Anterior cingulate cortex (tissue), 58 donors: ENCODE measurements at regions not wholly inside any gene's neighbourhood (a gene's known extent, or its start where the extent isn't known, plus 50 kb on each side); places are given as distances from the start of the nearest gene placed in this dataset.

ENCODE experiments used
- DNase-seq, 58 donors: peaks; one replicate each; lab custom pipeline; 2025; lab: John Stamatoyannopoulos, UW

DNA sequence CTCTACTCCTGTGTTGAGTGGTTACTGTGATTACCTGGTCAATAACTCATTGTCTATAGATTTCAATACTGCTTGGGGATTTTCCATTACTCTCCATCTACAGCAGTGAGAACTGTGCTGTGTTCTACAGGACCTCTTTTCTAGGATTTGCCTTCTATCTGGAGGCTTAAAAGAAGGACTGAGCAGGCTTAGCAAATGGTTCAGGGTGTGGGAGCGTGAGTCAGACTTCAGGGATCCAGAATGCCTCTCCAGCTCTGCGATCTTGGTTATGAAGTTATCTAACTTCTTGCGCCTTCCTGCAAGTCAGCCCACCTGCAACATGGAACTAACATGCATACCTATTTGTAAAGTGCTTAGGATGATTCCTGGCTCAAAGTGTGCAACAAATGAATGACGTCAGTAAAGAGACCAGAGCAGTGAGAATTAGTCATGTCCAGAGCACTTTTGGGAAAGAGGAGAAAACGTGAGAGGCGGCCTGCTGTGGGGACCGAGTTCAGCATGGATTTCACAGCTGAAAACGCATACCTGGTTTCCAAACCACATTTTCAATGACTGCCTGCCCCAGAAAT, 610.1 kb upstream of the CDH4 start:
- DNase-seq, result no peak

DNA sequence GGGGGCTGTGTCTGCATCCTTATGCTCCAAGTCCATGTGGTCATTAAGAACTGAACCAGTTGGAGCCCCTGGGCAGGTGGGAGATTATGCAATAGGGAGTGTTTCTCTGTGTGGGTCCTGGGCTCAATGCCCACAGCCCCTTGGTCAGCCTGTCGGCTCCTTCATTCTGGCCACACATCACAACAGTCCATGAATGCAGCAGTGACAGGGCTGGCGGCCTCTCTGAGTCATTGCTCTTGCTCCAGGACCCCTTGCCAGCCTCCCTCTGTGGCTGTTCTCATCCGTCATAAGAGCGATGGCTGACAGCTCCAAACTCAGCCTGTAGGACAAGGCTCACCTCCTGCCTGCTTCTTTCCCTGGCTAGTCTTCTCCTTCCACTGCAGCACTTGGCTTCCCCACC, 609.5 kb upstream of the CDH4 start:
- peak in 2 of 58 donors; percentile 1 for DNase-seq

DNA sequence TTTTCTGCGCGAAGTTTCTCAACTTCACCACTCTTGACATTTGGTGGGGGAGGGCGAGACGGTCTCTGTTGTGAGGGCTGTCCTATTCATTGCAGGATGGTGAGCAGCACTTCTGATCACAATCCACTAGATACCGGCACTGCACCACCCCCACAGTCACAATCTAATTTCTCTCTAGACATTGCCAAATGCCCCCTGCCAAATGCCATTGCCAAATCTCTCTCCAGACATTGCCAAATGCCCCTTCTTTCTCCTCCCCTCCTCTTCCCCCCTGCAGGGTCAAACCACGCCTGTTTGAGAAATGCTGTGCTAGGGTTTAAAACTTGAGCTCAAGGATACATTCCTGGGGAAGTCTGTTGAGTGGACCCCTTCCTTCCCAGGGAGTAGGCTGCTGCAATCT, 603.5 kb upstream of the CDH4 start:
- no peak for DNase-seq

DNA sequence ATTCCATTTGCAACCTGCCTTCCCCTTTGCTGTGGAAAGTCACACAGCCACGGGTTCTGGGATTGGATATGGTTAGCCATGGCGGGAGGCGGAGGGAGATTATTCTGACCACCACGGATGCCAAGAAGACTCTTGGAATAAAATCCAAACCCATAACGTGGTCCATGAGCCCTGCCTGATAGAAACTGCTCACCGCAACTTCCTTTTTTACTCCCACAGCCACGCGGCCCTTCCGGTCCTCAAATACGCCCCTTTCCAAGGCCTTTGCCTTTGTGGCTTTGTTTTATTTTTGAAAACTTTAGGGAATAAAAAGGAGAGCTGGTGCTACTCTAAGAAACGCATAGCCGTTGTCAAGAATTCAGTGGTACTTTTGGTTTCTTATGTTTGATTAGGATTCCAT, 602.5 kb upstream of the CDH4 start:
- DNase-seq, result no peak

DNA sequence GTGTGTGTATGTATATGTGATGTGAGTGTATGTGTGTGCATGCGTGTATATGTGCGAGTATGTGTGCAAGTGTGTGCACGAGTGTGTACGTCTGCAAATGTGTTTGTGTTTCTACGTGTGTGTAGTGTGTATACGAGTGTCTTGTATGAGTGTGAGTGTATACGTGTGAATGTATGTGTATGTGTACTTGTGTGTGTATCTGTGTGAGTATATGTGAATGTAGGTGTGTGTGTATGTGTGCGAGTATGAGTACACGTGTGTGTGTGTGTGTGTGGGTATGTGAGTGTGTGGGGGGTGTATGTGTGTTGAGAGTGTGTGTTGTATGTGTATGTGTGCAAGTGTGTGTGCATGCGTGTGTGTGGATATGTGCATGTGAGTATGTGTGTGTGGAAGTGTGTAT, 602.0 kb upstream of the CDH4 start:
- no peak for DNase-seq

DNA sequence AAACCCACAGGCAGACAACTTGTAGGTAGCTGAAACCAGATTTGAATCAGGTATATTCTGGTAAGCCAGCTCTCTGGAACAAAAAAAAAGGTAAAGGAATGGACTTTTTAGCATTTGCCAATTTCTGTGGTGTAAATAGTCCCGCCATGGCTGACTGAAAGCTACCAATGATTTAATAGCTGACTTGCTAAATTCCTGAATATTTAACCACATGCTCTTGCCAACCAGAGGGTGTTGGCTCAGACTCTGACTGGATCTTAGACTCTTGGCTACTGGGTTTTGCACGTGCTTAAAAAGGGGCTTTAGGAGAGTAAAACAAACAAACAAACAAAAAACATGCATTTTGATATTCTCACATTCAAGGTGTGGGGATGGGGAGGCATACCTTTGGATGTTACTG, 600.0 kb upstream of the CDH4 start:
- no peak for DNase-seq

DNA sequence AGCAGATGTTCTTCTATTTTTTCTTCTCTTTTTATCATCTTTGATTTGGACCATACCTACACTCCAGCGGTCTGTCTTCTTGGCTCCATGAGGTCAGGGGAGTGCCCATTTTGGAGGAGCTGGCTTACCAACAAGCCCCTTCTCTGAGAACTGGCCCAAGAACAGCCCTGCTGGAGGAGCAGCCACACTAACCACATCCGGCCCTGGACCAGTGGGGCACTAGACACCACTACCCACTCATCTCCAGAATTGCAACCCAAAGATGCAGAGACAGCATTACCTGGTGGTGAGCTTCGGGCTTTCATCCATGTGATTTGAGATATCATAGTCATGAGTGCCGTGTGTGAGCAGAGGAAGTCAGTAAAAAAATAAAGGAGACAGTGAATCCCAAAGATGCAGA, 599.4 kb upstream of the CDH4 start:
- DNase-seq, result no peak

DNA sequence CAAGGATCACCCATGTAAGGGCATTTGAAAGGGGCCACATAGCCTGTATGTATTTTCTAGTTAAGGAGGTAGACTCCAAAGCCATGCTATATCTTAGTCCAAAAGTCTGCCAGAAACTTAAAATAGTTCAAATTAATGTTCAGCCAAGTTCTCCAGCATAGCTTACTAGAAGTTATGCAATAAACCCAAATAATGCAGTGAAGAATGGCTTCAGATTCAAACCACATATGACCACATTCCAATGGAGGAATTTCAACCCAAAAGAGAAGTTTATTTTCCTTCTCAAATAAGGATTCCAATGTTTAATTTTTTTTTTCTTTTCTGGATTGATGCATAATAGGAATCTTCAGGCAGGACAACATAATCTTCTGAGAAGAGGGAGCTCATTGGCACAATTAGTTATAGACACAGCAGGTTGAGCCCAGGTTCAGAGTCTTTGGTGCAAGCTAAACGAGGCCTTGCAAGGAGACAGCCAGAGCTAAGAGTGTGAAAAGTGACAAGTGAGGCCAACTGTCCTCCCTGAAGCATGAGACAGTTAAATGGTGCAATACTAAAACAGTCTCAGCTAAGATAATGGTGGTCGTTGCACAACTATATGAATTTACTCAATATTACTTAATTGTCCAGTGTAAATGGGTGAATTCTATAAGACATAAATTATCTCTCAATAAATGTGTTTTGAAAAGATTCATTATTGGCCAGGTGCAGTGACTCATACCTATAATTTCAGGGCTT, 598.8 kb upstream of the CDH4 start:
- DNase-seq, result no peak

DNA sequence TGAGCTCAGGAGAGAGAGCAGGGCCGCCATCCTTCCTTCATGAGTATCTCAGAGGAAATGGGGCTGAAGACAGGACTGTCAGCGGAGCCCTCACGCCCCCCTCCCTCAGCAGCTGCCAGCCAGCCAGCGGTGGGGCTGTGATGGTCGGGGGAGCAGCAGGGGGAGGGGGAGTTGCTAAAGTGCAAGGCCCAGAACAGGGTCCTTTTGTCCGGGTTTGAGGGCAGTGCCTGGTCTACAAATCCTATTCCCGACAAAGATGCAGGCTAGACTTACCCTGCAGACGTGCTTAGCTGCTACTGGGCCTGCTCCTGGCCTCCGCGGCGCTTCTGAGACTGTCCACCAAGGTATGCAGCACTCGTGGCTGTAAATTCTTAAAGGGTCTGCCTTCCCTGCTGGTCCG, 593.4 kb upstream of the CDH4 start:
- no peak for DNase-seq

DNA sequence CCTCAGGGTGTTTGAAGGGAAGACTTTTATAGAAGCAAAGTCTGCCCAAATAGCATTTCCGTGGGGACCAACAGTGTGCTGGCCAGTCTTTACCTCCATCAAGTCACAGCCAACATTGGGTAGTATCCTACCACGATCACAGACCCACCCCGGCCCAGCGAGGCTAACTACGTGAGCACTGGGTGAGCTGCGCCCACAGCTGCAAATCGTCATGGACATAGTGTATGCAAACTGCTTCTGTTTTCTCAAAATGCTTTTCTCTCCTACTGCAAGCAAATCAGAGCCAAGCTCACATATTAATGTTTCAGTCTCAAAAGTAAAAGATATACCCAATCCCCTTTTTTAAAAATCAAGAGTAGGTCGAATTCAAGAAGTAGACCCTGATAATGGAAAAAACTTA, 592.8 kb upstream of the CDH4 start:
- DNase-seq, result no peak

DNA sequence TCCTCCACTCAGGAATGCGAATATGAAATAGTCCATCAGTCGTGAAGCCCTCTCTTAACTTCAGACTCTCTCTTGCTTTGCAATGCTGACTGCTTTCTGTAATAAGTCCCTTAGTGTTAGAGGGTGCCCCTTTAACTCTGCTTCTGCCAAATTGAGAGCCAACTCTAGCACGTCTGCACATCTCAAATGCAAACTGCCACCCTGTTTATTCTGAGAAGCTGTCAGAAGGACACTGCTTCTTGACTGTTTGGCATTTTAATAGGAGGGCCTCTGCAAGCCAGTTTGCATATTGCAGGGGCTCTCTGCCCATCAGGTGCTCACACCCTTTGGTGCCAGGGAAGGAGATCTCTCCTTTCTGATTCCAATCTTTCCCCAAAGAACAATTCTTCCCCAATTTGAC, 589.8 kb upstream of the CDH4 start:
- no peak for DNase-seq

DNA sequence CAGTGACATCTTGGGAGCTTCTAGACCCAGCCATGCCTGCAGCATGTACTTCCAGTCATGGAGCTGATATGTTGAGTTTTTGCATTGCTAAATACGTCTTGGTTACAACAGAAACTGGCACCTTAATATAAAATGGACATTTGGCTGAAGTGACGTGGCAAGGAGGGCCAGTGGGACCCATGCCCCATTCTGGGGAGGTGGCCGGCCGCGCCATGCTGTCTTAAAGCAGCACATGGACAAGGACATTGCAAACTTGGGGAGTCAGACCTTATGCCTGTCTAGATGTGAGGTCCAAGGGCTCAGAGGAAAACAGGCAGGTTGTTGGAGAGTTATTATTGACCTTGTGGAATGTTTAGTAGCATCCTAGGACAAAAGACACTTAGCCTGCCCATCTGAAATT, 588.0 kb upstream of the CDH4 start:
- no peak for DNase-seq

DNA sequence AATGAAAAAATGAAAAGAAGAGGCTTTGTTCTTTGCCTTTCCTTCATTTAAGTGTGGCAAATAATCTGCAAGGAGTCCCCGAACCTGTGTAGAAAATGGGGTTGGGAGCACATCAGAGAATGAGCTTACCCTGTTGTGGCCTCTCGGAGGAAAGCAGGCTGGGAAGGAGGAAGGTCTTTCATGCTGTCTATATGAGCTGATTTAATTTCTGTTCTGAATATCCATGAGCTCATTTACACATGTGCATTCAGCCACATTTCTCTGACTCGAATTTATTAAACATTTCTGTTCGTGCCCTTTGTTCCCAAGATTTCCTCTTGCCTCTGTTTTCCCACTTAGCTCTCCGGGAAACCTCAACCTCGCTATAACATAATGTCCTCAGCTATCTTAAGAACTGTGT, 584.4 kb upstream of the CDH4 start:
- no peak for DNase-seq

DNA sequence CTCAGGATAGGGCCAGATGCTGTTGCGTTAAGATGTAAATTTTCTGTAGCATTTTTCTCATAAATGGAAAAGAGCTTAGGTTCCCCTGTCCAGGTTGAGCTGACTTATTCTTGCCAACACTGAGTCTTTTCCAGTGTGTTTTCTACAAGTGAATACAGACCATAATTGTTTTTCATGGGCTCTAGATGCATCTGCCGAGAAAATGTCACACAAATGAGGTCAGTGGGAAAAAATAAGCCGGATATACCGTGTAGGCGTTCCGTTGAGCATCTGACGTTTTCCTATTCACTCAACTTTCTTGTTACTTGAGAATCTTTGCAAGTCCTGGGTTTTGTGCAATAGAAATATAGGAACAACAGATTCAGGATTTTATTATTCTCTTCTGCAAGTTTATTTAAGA, 582.9 kb upstream of the CDH4 start:
- DNase-seq, result no peak

DNA sequence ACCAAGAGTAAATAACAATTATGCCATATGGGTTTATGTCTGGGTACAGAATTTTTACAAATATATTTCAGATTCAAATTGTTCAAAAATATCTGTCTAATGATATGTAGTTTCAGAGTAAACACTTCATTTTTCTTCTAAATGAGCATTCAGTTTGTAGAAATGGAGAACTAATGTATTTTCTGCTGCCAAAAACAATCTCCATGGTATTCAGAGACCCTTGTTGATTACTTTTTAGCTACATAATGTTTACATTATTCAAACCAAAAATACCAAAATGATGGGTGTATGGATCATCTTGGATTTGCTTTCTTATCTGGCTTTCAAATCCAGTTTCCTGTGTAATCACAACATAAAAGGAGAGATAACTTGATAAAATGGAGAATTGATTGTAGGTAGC, 576.0 kb upstream of the CDH4 start:
- no peak for DNase-seq

DNA sequence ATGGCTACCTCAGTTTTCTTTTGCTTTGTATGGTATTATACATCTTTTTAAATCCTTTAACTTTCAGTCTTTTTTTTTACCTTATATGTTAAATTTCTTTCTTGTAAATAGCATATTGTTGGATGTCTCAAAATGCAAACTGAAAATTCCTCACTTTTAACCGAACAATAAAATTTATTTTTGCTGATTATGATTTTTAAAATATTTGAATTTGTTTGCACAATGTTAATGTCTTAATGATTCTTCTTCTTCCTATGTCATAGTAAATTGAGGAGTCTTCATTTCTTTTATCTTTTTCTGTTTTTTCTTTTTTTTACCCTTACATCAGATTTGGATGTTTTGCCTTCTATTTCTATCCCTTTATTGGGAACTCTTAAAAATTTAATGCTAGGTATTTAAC, 574.2 kb upstream of the CDH4 start:
- no peak for DNase-seq

DNA sequence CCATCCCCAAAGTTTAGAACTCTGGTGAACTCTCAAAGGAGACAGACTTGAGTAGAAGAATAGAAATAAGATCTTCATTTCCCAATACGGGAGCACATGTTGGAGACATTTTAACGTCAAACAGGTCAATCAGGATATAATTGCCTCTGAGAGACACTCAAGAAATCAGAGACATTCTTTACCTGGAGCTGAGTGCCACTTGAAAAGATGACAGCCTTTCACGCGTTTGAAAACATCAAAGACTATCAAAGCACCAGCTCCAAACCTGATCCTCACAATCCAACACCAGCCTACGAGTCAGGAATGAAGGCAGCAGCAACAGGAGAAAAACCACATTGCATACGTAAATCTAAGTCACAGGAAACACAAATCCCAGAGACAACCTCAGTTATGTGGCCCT, 571.5 kb upstream of the CDH4 start:
- DNase-seq, result no peak

DNA sequence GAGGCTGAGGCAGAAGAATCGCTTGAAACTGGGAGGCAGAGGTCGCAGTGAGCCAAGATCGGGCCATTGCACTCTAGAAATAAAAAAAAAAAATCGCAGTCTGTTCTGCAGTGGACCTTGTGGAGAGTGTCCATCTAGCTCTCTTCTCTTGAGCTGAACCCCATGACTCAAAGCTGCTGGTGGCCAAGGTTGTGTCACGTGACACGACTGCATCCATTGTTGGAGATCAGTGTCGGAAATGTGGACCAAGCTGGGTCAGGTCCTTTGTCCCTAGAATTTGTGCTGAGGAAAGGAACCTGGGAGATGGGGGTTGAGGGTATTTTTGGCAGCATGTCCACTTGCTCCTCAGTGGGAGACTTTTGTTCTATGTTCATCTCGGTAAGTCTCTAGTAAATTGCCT, 564.8 kb upstream of the CDH4 start:
- DNase-seq, result no peak

DNA sequence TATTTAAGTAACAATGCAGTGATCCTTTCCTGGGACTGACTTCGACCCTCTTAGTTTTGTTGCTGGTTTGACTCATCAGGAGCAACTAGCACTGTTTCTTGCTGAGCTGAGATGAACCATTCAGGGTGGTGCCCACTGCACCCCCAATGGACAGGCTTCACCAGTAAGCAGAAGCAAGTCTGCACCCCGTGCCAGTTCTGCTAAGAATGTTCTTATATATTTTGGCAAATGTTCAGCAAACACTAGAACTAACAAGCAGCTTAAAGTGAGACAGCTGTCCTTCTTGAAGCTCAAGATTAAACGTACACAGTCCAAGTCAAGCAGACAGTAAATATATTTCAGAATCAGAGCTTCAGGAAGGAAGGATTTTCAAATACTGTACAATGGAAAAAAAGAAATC, 561.3 kb upstream of the CDH4 start:
- no peak for DNase-seq

DNA sequence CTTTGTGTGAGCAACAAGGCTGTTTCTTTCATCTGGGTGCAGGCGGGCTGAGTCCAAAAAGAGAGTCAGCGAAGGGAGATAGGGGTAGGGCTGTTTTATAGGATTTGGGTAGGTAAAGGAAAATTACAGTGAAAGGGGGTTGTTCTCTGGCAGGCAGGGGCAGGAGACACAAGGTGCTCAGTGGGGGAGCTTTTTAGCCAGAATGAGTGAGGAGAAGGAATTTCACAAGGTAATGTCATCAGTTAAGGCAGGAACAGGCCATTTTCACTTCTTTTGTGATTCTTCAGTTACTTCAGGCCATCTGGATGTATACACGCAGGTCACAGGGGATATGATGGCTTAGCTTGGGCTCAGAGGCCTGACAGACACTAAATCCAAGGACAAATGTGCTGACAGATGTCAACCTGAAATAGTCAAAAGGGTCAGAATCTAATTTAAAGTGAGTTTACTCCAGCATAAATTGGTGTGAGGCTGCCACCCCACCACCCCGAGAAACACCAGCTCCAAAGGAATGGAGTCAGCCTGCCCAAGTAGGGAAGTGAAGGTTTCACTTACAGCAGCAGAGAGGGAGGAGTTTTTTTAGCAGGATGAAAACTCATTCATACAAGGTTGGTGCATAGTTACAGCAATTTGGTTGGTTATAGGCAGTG, 560.0 kb upstream of the CDH4 start:
- no peak for DNase-seq

DNA sequence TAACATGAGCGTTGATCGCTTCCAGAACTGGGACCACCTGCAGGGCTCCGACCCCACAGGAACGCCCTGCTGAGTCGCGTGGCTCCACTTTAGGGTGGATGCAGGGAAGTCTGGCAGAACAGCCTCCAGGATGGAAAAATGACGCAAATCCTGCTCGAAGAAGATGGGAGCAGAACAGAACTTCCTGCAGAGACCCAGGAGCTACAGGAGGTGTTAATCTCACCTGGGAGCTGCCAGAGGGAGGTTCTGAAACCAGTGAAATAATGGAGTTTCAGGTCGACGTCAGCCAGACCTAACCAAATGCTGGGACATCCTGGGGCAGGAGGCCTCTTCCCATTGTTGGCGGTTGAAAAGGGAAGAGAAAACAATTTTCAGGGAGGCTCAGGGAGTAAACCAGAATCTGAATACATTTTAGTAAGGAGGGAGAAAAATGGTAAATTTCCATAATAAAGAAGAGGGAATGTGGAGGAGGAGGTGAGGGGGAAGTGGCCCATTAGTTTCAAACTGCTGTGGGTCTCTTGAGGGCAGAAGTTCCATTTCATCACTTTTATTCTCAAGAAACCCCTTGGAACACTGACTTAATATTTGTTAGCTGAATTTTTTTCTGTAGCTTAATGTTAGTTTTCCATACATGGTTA, 558.4 kb upstream of the CDH4 start:
- DNase-seq, result no peak

DNA sequence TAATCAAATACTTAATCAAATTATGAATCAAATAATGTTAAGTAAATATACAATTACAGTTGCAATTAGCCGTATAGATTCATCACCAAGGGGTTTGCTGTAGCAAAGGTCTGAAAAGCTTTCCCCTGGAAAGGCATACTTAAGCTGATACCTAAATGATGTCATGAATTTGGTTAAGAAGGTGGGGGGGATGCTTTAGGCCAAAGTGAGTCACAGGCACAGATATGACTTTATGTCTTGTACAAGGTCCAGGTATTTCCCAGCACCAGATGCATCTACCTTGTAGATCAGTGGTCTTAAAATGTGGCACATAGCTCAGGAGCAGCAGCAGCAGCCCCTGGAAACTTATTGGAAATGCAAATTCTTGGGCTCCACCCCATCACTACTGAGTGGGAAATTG, 557.3 kb upstream of the CDH4 start:
- no peak for DNase-seq
